NCI-H2081 (cell line): ENCODE measurements at regions not wholly inside any gene's neighbourhood (a gene's known extent, or its start where the extent isn't known, plus 50 kb on each side); places are given as distances from the start of the nearest gene placed in this dataset.
"Not testable (repeated sequence)": the region's sequence is repeated elsewhere in the genome, so short reads cannot be mapped to it uniquely, and the experiment has no call there.

Source experiments
- DNase-seq, 2 experiments: peaks; one replicate each; lab custom pipeline; 2025; lab: John Stamatoyannopoulos, UW

GRCh38 chr9:33695299-33695698 is 100.1 kb upstream of the PRSS3 start:
- peak in 1 of 2 experiments; percentile 56 for DNase-seq

- no peak for DNase-seq
Measured at GRCh38 chr9:33695856-33696255, 99.5 kb upstream of the PRSS3 start.

- no peak for DNase-seq
Measured at GRCh38 chr9:33697171-33697570, 98.2 kb upstream of the PRSS3 start.

GRCh38 chr9:33698267-33698666 is 97.1 kb upstream of the PRSS3 start:
- no peak for DNase-seq

GRCh38 chr9:33700940-33701339 is 94.4 kb upstream of the PRSS3 start:
- DNase-seq = not testable (repeated sequence)

- DNase-seq = peak in 1 of 2 experiments; percentile 10
Measured at GRCh38 chr9:33703430-33704102, 91.8 kb upstream of the PRSS3 start.

GRCh38 chr9:33705440-33705839 is 89.9 kb upstream of the PRSS3 start:
- DNase-seq = not testable (repeated sequence)

GRCh38 chr9:33708441-33708840 is 86.9 kb upstream of the PRSS3 start:
- no peak for DNase-seq

- DNase-seq = no peak
Measured at GRCh38 chr9:33709269-33709668, 86.1 kb upstream of the PRSS3 start.

GRCh38 chr9:33711418-33711817 is 83.9 kb upstream of the PRSS3 start:
- DNase-seq = peak in 1 of 2 experiments; percentile 11

- peak in 1 of 2 experiments; percentile 70 for DNase-seq
Measured at GRCh38 chr9:33714989-33715388, 80.4 kb upstream of the PRSS3 start.

GRCh38 chr9:33718987-33719386 is 76.4 kb upstream of the PRSS3 start:
- peak in 1 of 2 experiments; percentile 71 for DNase-seq

GRCh38 chr9:33719581-33720374 is 75.6 kb upstream of the PRSS3 start:
- DNase-seq = peak; percentile 92 to 96

GRCh38 chr9:33721674-33722358 is 73.5 kb upstream of the PRSS3 start:
- peak; percentile 86 to 90 for DNase-seq

- no peak for DNase-seq
Measured at GRCh38 chr9:33722359-33722675, 73.0 kb upstream of the PRSS3 start.

- DNase-seq = no peak
Measured at GRCh38 chr9:33728613-33729012, 66.7 kb upstream of the PRSS3 start.

- no peak for DNase-seq
Measured at GRCh38 chr9:33731142-33731541, 64.2 kb upstream of the PRSS3 start.

GRCh38 chr9:33731625-33732024 is 63.7 kb upstream of the PRSS3 start:
- DNase-seq = no peak

- not testable (repeated sequence) for DNase-seq
Measured at GRCh38 chr9:33734247-33734940, 61.0 kb upstream of the PRSS3 start.

GRCh38 chr9:33734941-33735835 is 60.2 kb upstream of the PRSS3 start:
- not testable (repeated sequence) for DNase-seq
